ENCODE measurements at regions not wholly inside any gene's neighbourhood (a gene's known extent, or its start where the extent isn't known, plus 50 kb on each side); places are given as distances from the start of the nearest gene placed in this dataset.

DNA sequence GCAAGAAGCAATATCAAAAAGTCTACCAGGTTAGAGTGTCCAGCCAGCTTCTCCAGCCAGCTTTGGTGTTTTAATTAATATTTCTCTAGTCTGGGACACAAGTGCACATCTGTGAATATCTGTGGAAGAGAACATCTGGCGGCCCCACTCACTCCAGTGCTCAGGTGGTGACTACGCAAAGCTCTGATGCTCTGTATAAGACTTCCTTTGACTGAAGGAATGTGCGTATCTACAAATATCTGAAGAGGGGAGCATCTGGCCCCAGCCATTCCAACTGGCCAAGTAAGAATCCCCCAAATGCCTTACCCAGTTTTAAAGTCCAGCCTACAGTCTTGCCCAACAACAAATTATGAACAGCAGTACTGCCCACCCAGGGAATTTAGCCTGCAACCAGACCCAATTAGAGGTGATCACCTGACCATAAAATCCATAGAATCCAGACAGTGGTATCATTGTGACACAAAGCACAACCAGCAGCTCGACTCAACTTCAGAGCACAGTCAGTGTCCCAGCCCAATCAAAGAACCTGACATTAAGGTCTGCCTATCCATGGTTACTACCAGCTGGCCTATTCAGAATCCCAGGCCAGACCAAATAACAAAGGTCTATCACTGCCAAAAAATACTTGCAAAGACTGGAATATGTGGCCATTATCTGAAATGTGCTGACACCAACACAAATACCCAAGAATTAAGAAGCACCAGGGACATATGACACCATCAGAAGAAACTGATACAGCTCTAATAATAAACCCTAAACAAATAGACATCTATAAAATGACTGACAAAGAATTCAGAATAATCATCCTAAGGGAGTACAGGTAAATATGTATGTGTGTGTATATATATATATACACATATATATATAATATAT, 76.1 kb upstream of the MANEA start:
- no peak for DNase-seq (ENCODE audit: low read depth in 2 of 2)

DNA sequence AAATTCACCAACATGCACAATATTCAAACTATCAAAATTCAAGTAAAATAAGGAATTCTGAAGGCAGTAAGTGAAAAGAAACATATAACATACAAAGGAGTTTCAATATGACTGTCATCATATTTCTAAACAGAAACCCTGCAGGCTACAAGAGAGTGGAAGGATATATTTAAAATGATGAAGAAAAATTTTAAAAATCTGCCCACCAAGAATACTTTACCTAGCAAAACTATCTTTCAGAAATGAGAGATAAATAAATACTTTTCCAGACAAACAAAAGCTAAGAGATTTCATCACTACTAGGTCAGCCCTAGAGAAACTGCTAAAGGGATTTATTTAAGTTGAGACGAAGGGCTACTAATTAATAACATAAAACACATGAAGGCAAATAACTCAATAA, 73.8 kb upstream of the MANEA start:
- DNase-seq (ENCODE audit: low read depth in 2 of 2) = no peak

DNA sequence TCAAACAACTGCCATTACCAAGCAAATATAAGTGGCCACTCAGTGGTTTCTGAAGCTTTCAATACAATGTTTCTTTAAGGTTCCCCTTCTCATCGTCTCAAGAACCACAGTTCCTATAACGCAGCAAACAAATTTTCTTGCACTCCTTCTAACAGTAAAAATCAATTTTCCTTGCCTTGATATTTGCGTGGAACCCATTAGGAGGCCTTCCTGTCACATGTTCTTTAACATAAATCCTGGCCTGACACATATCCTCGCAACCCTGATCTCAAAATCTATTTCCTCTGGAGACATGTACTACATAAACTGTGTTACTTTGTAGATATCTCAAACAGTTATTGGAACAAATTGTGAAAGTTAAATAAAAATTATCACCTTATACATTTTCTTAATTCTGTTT, 65.9 kb upstream of the MANEA start:
- DNase-seq (ENCODE audit: low read depth in 2 of 2) = no peak

DNA sequence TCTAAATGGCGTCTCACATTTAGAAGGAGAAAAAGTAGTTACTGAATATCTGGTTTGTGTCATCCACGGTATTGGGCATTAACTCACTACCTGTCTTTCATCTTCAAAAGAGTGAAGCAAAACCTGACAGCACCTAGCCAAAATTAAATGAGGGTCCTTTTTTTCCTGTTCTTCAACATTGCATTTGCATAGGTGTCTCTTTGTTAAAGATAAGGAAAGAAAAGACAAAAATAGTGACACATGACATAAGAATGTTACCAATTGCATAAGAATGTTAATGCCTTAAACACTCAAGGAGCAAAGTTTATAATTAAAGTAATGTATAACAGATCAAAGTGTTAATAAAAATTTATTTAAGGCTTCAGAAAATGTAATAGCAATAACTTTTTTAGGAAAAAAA, 61.4 kb upstream of the MANEA start:
- DNase-seq (ENCODE audit: low read depth in 2 of 2) = no peak

DNA sequence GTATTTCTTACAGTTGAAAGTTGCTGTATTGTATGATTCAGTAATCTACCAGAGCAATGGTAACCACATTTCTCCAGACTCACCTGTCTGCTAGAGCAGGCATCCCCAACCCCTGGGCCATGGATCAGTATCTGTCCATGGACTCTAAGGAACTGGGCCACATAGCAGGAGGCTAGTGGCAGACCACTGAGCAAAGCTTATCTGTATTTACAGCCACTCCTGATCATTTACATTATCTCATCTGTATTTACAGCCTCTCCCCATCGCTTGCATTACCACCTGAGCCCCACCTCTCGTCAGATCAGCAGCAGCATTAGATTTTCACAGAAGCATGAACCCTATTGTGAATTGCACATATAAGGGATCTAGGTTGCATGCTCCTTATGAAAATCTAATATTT, 60.3 kb upstream of the MANEA start:
- no peak for DNase-seq (ENCODE audit: low read depth in 2 of 2)

DNA sequence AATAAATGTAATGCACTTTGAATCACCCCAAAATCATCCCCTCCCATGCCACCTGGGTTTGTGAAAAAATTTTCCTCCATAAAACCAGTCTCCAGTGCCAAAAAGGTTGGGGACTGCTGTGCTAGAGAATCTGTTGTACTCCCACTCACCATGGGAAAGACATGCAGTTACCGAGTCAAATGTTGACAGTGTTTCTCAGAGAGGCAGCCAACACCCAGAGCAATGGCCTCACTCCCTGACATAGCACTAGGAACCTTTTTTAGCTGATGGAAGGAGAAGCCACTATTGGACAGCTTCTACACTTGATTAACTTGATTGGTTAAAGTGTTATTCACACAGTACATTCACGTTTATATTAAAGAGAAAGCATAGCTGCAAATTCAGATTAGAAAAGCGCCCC, 59.8 kb upstream of the MANEA start:
- no peak for DNase-seq (ENCODE audit: low read depth in 2 of 2)

DNA sequence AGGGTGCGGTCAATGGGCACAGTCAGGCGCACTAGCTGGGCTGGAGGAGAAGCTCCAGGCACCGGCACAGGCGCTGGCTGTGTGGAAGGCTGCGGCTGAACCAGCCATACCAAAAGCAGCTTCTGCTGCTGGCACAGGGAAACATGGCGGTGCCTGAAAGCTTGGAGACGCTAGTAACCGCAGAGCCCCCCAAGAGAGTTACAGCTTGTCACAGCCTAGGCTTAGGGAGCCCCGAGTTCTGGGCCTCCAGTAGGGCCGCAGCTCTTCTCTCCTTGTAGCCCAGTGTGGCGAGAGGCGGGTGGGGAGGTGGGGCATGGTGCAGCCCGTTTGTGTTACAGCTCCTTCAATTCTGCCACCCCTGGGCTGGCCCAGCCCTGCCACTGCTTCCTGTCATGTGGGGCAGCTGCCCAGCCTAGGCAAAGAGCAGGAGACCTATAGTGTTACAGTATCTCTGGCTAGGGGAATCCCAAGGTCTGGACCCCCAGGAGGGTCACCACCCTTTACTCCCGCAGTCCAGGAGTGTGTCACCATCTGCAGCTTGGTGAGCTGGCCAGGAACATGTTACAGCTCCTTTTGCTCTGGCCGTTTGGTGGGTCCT, 58.6 kb upstream of the MANEA start:
- DNase-seq (ENCODE audit: low read depth in 2 of 2) = no peak

DNA sequence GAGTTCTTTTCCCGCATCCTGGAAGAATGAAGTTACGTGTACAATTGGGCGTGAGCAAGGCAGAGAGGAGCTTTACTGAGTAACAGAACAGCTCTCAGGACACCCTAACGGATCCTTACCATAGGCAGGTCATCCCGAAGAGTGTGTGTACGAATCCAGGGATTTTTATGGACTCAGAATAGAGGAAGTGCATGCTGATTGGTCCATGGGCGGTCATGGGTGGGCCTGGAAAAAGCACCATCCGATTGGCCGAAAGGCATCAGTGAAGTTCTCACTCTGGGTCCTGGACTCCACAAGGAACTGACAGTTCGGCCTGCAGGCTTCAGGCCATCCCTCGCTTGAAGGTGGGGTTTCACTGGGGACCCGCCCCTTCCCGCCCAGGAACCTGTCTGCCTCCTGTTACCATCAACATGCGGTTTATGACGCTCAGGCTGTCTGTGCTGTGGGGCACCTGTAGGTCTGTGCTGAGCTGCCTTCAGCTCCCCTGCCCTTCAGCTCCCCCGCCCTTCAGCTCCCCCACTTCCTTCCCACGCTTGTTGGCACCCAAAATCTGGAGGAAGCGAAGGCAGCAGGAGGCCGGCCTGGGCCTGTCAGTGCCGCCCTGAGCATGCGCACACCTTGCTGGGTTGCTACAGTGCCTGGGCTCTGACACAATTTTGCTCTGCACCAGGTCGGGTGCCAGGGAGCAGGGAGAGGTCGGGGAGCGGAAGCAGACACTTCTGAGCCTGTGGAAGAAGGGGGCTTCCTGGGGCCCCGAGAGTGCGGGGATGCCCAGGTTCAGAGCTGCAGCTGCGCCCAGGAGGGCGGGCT, 57.9 kb upstream of the MANEA start:
- no peak for DNase-seq (ENCODE audit: low read depth in 2 of 2)

DNA sequence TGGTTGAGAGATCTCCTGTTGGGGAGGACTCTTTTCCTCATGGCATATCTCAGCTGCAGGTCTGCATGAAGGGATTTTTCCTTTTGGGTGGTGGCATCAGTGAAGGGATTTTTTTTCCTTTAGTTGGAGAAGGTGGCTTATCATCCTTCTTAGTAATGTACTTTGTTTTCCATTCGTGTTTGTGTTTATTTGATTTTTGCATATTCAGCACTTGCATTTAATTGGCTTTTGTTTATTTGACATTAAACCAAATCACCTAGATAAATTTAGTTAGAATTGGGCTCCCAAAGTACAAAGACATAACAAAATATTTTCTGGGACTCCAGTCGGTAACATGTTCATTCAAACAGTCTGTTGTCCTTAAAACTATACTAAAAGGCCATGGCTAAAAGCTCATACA, 56.2 kb upstream of the MANEA start:
- DNase-seq (ENCODE audit: low read depth in 2 of 2) = no peak
